Hematopoietic multipotent progenitor cell treated with erythropoietin and hydrocortisone succinate and interleukin-3 and kit ligand, for 8 days (in vitro differentiated cells): ENCODE measurements at regions not wholly inside any gene's neighbourhood (a gene's known extent, or its start where the extent isn't known, plus 50 kb on each side); places are given as distances from the start of the nearest gene placed in this dataset.
"Not testable (repeated sequence)": the region's sequence is repeated elsewhere in the genome, so short reads cannot be mapped to it uniquely, and the experiment has no call there.

Source experiments
- DNase-seq: peaks from one replicate; pipeline ENCODE4 v3.0.0-alpha.2; 2015

DNA sequence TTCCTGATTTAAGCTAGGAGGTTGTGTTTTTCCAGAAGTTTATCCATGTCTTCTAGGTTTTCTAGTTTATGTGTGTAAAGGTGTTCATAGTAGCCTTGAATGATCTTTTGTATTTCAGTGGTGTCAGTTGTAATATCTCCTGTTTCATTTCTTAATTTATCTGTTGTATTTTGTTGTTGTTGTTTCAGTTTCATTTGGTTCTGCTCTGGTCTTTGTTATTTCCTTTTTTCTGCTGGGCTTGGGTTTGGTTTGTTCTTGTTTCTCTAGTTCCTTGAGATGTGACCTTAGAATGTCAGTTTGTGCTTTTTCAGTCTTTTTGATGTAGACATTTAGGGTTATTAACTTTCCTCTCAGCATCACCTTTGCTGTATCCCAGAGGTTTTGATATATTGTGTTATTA, 62.8 kb downstream of the SCP2D1 start:
- DNase-seq = not testable (repeated sequence)

DNA sequence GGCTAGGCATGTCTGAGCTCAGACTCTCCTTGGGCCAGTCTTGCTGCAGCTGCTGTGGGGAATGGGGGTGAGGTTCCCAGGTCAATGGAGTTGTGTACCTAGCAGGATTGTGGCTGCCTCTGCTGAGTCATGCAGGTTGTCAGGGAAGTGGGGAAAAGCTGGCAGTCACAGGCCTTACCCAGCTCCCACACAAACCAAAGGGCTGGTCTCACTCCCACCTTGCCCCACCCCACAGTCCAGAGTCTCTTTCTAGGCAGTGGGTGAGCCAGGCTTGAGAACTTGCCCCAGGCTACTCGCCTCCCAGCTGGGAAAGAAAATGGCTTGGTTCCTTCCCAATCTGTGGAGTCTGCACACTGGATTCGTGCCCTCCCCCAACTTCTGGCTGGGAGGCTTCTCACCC, 65.7 kb downstream of the SCP2D1 start:
- no peak for DNase-seq

GRCh38 chr20:18886756-18887155, 73.2 kb downstream of the SCP2D1 start:
- DNase-seq = no peak

GRCh38 chr20:18901980-18902737, 88.6 kb downstream of the SCP2D1 start:
- no peak for DNase-seq

DNA sequence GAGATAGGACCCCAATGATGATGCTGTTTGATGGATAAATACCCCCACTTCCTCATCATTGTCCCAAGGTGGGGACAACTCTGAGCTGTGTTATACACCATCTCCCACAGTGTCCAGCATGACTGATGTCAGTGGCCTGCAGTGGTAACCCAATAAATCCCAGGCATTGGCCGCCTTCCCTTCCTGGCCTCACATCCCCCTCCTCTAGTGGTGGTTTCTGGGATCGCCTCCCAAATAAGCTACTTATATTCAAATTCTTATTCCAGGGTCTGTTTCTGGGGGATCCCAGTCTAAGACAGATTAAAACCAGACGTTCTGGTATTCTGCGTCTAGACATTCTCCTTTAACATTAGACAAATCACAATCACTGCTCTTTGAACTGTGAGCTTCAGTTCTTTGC, 90.6 kb downstream of the SCP2D1 start:
- no peak for DNase-seq

DNA sequence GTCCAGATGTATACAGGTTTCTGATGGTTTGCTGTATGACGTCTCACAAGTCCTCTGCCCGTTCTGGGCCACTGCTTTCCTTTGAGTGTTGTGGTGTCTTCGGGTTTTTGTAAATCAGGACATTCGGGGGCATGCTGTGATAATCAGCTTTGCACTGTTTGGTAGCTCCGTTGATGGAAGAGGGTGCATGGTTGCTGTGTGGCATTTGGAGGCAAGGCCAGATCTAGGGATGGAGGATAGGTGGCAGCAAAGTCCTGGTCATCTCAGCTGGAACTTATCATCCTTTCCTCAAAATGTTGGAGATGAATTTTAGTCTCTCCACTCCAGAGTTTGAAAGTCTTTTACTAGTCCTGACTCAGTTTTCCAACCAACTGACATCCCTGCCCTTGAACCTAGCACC, 91.0 kb downstream of the SCP2D1 start:
- no peak for DNase-seq

GRCh38 chr20:18906046-18906445, 92.5 kb downstream of the SCP2D1 start:
- DNase-seq = no peak

DNA sequence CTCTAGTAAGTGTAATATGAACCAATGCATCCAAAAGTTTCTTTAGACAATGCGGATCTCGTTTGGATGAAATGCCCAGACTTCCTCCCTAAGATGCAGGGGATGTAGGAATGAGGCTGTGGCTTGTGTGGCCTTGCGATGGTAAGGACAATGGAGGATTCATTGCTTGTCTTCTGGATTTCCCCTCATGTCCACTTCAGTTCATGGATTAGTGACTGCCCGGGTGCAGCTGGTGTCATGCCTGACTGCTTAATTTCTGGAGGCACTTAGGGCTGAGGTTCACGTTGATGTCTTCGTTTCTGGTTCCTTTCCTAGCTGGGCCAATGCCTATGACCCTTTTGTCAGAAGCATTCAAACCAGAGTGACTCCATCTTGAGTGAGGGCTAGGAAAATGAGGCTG, 93.8 kb downstream of the SCP2D1 start:
- DNase-seq = no peak

DNA sequence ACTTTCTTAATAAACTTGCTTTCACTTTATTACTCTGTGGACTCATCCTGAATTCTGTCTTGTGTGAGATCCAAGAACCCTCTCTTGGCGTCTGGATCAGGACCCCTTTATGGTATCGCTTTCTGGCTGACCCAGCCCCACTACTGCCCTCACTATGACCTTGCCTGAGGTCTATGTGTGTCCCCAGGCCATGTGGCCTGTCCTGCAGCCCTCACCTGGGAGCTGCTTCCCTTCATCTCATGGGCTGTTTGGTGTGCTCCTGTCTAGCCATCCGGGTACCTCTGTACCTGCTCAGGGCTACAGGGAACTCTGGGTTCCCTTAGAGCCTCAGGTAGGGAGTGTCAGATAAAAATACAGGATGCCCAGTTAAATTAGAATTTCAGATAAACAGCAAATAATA, 94.5 kb downstream of the SCP2D1 start:
- no peak for DNase-seq

DNA sequence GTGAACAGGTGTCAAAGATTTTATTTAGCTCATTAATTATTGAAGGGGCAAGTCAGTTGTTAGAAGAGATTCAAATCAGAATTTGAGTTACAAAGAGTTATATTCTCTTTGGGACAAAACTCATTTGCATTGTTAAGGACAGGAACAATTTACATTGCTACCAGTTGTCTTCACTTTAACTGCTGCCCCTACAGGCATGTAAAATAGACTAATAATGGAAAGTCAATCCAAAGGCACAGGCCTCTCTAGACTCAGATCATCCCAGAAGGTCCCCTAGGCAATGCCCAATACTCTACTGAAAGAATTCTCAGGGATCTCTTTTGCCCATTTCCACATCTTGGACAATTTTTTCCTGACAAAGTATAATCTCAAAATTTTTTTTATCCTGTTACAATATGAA, 95.7 kb downstream of the SCP2D1 start:
- DNase-seq = no peak

DNA sequence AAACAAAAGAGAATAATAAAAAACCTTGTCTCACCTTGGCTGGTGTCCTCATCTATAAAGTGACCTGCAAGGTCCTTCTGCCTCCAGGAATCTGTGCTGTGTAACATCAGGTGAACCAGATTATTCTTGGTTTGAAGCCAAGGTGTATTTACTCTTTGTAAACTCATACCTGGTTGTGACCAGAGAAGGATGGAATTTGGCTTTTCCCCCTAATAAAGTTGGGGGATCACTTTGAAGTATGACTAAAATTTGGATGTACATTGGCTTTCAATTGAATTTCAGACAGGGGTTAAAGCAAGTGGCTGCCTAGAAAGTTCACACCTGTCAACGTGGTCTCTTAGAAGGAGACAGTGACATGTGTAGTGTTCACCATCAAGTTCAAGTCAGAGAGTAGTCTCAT, 100.1 kb downstream of the SCP2D1 start:
- no peak for DNase-seq

DNA sequence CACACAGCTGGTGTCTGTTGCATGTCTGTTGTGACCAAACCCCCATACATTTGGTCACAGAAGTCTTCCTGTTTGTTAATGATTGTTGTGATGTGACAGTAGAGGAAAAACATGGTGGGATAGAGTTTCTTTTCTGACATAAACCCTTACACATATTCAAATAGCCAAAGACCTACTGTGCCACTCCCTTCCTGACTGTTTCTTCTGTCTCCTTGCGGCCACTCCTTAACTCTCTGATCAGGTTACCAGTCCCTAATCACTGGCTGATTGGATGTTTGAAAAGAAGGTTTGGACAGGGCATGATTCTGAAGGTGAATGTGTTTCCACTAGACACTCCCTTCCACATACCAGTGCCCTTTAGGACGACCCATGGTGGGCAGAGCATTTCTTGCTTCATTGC, 101.2 kb downstream of the SCP2D1 start:
- no peak for DNase-seq

- DNase-seq = no peak
Observed at GRCh38 chr20:18916886-18917750, 103.5 kb downstream of the SCP2D1 start.

- DNase-seq = no peak
Observed at GRCh38 chr20:18919996-18920395, 106.4 kb downstream of the SCP2D1 start.

- no peak for DNase-seq
Observed at GRCh38 chr20:18921291-18921690, 107.7 kb downstream of the SCP2D1 start.

DNA sequence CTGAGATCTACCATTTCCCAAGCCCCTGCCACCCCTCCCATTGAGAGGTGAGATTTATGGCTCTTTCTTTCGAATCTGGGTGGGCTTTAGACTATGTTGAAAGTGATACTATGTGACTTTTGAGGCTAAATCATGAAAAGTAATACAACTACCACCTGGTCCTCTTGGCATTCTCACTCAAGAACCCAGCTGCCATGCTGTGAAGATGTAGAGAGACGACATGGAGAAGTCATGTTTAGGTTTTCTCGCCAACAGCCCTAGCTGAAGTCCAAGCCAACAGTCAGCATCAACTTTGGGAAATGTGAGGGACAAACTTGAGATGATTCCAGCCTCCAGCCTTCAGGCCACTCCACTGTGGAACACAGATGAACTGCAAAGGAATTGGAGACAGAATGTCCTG, 108.7 kb downstream of the SCP2D1 start:
- DNase-seq = no peak

DNA sequence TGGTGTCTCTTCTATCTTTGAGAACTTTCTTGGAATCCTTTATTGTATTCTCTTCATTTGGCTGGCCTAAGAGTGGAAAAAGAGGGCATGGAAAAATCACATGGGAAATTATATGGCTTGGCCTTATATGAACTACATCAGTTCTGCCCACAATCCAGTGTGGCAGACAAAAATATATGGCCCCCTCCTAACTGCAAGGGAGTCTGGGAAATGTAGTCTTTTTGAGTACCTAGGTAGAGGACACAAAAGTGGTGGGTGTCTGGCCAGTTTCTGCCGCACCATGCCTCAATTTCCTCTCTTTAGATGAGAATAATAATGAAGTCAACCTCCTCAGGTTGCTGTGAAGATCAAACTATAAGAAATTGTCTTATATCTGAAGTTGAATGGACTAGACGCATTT, 109.3 kb downstream of the SCP2D1 start:
- DNase-seq = no peak

- no peak for DNase-seq
Observed at GRCh38 chr20:18926965-18927364, 113.4 kb downstream of the SCP2D1 start.

DNA sequence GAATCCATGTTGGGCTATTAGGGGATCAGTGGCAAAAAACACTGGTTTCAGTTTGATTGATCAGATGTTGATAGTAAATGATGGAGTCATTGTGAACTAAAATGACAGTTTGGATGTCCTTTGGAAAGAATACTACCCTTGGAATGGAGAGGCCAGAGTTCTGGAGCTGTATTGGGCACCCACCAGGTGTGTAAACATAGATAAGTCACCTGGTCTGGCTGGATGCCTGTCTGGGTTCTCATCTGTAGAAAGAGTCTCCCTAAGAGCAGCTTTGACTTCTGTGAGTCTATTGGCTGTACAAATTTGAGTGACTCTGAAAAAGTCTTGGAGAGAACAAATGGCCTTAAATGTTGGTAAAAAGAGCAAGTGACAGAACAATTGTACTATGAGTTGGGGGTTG, 115.0 kb downstream of the SCP2D1 start:
- DNase-seq = no peak

GRCh38 chr20:18929800-18930199, 116.2 kb downstream of the SCP2D1 start:
- no peak for DNase-seq

DNA sequence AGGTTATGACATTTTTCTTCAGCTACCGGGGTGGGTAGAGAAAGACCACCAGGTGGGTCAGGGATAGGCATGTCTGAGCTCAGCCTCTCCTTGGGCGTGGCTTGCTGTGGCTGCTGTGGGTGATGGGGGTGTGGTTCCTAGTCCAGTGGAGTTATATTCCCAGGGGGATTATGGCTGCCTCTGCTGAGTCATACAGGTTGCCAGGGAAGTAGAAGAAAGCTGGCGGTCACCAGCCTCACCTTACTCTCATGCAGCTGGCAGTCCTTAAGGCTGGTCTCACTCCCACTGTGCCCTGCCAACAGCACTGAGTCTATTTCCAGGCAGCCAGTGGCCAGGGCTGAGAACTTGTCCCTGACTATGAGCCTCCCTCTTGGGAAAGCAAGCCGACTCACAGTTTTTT, 130.0 kb downstream of the SCP2D1 start:
- DNase-seq = no peak

GRCh38 chr20:18956890-18957289, 143.3 kb downstream of the SCP2D1 start:
- no peak for DNase-seq

DNA sequence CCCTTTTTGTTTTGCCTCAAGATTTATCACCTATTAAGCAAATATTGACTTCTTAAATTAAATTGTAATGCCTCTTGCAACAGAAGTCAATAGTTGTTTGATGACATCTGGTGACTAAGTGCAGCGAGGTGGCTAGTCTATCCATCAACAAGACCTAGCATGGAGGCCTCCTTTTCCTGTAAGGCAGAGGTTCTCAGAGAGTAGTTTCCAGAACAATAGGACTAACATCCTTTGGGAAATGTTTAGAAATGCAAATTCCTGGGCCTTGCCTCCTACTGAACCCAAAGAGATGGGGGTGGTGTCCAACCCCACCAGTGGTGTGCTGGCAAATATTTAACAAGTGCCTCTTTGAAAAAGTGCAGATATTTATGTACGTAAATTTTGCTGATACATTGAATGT, 143.7 kb downstream of the SCP2D1 start:
- no peak for DNase-seq

- no peak for DNase-seq
Observed at GRCh38 chr20:18971121-18971520, 157.5 kb downstream of the SCP2D1 start.
